ENCODE measurements at regions not wholly inside any gene's neighbourhood (a gene's known extent, or its start where the extent isn't known, plus 50 kb on each side); places are given as distances from the start of the nearest gene placed in this dataset.

- H3K27ac Mint-ChIP-seq: no peak overlapping the region
- no peaks in the 10 kb centered on the region for H3K36me3 Mint-ChIP-seq
- H3K4me1 Mint-ChIP-seq: no peaks in the 10 kb centered on the region
- no peaks in the 10 kb centered on the region for H3K9me3 Mint-ChIP-seq (ENCODE audit: low read depth)
- CTCF ChIA-PET: no interaction called here
- peaks cover 40% of the 10 kb centered on the region for H3K27me3 Mint-ChIP-seq
- DNase-seq (no peak), ATAC-seq (no peak)
- no peak overlapping the region for H3K4me3 Mint-ChIP-seq
These were observed 59.6 kb upstream of the SPATA31C2 start for GRCh38 chr9:88197781-88198340.

GRCh38 chr9:88197016-88197415 lies 58.7 kb upstream of the SPATA31C2 start:
- H3K27me3 Mint-ChIP-seq: peaks cover 45% of the 10 kb centered on the region
- H3K4me3 Mint-ChIP-seq: no peak overlapping the region
- no peak overlapping the region for H3K27ac Mint-ChIP-seq
- H3K4me1 Mint-ChIP-seq: no peaks in the 10 kb centered on the region
- CTCF ChIA-PET: no interaction called here
- H3K9me3 Mint-ChIP-seq (ENCODE audit: low read depth): no peaks in the 10 kb centered on the region
- ATAC-seq: no peak
- no peak for DNase-seq
- no peaks in the 10 kb centered on the region for H3K36me3 Mint-ChIP-seq

GRCh38 chr9:88196142-88196790 lies 58.0 kb upstream of the SPATA31C2 start:
- DNase-seq (no peak), ATAC-seq (no peak)
- peaks cover 44% of the 10 kb centered on the region for H3K27me3 Mint-ChIP-seq
- no peaks in the 10 kb centered on the region for H3K36me3 Mint-ChIP-seq
- no peaks in the 10 kb centered on the region for H3K4me1 Mint-ChIP-seq
- H3K9me3 Mint-ChIP-seq (ENCODE audit: low read depth): no peaks in the 10 kb centered on the region
- CTCF ChIA-PET: no interaction called here
- no peak overlapping the region for H3K27ac Mint-ChIP-seq
- H3K4me3 Mint-ChIP-seq: no peak overlapping the region

- peaks cover 60% of the 10 kb centered on the region for H3K27me3 Mint-ChIP-seq
- no peaks in the 10 kb centered on the region for H3K4me1 Mint-ChIP-seq
- CTCF ChIA-PET: no interaction called here
- H3K27ac Mint-ChIP-seq: no peak overlapping the region
- DNase-seq (no peak), ATAC-seq (no peak)
- no peaks in the 10 kb centered on the region for H3K36me3 Mint-ChIP-seq
- H3K9me3 Mint-ChIP-seq (ENCODE audit: low read depth): no peaks in the 10 kb centered on the region
- no peak overlapping the region for H3K4me3 Mint-ChIP-seq
These were observed 55.5 kb upstream of the SPATA31C2 start for GRCh38 chr9:88193766-88194165.

GRCh38 chr9:88191456-88191855 lies 53.2 kb upstream of the SPATA31C2 start:
- DNase-seq (no peak), ATAC-seq (no peak)
- CTCF ChIA-PET: no interaction called here
- no peaks in the 10 kb centered on the region for H3K36me3 Mint-ChIP-seq
- H3K4me1 Mint-ChIP-seq: no peaks in the 10 kb centered on the region
- no peak overlapping the region for H3K4me3 Mint-ChIP-seq
- peaks cover 51% of the 10 kb centered on the region for H3K27me3 Mint-ChIP-seq
- no peaks in the 10 kb centered on the region for H3K9me3 Mint-ChIP-seq (ENCODE audit: low read depth)
- no peak overlapping the region for H3K27ac Mint-ChIP-seq

GRCh38 chr9:88189371-88189770 lies 51.1 kb upstream of the SPATA31C2 start:
- CTCF ChIA-PET: interaction anchor here (1.5 kb wide), 1 partner anchor 18 kb away, joined by 3 read pairs; no protein-coding TSS in a partner anchor
- ATAC-seq (no peak), DNase-seq (no peak)
- H3K9me3 Mint-ChIP-seq (ENCODE audit: low read depth): no peaks in the 10 kb centered on the region
- H3K27me3 Mint-ChIP-seq: peaks cover 56% of the 10 kb centered on the region
- H3K4me3 Mint-ChIP-seq: no peak overlapping the region
- no peaks in the 10 kb centered on the region for H3K36me3 Mint-ChIP-seq
- H3K27ac Mint-ChIP-seq: no peak overlapping the region
- H3K4me1 Mint-ChIP-seq: no peaks in the 10 kb centered on the region

All from activated CD8-positive, alpha-beta memory T cell treated with anti-CD3 and anti-CD28 coated beads, Interleukin-2, amount 10 ng/mL, durations not matched to agents 7 days and 5 days (primary cell).